MCF 10A (cell line): ENCODE measurements at regions not wholly inside any gene's neighbourhood (a gene's known extent, or its start where the extent isn't known, plus 50 kb on each side); places are given as distances from the start of the nearest gene placed in this dataset.

ENCODE experiments used
- BruUV-seq: library from RNA; stranded (reverse); fragments of 400-500 nt; replicated peaks from 2 replicates; lab custom pipeline; 2021; lab: Mats Ljungman, UMichigan
- CTCF ChIA-PET: fragments of 300-600 bp; sonication (Branson Sonifier 250); formaldehyde crosslinking; extraction: SDS; loops from one replicate; lab custom pipeline; 2021; ENCODE audit warnings: antibody characterized with exemption, inconsistent platforms; lab: Yijun Ruan, JAX
- POLR2A ChIA-PET: fragments of 300-600, 350-650 bp; sonication (Branson Sonifier 250); formaldehyde crosslinking; extraction: SDS; loops from one replicate; lab custom pipeline; 2020; ENCODE audit warnings: antibody characterized with exemption, inconsistent platforms; lab: Yijun Ruan, JAX
- DNase-seq: peaks from one replicate; pipeline ENCODE4 v3.0.0-alpha.2; 2018; ENCODE audit not compliant: unreplicated experiment
- H3K27ac Mint-ChIP-seq: one replicate; pipeline ENCODE4 v1.8.0; 2022; ENCODE audit warnings: mild to moderate bottlenecking, low read depth, mixed read lengths; ENCODE audit not compliant: unreplicated experiment
- H3K27me3 Mint-ChIP-seq: one replicate; pipeline ENCODE4 v1.8.0; 2022; ENCODE audit warnings: mixed read lengths; ENCODE audit not compliant: insufficient read depth, unreplicated experiment
- H3K36me3 Mint-ChIP-seq: one replicate; pipeline ENCODE4 v1.8.0; 2022; ENCODE audit warnings: mild to moderate bottlenecking, moderate library complexity, mixed read lengths; ENCODE audit not compliant: insufficient read depth, unreplicated experiment
- H3K4me1 Mint-ChIP-seq: one replicate; pipeline ENCODE4 v1.8.0; 2022; ENCODE audit warnings: mixed read lengths; ENCODE audit not compliant: insufficient read depth, unreplicated experiment
- H3K4me3 Mint-ChIP-seq: one replicate; pipeline ENCODE4 v1.8.0; 2022; ENCODE audit warnings: mild to moderate bottlenecking, moderate library complexity, mixed read lengths; ENCODE audit not compliant: unreplicated experiment
- H3K9me3 Mint-ChIP-seq: one replicate; pipeline ENCODE4 v1.8.0; 2022; ENCODE audit warnings: mixed read lengths; ENCODE audit not compliant: unreplicated experiment
- intact Hi-C: fragments of 100-400 bp; cut with micrococcal nuclease; formaldehyde crosslinking; loops from 2 replicates; pipeline ENCODE4 v1.14.1; 2022
- TF ChIP-seq, protein P1 (sequence below): fragments of 200-600 bp; IDR thresholded peaks from one replicate; pipeline ENCODE4 v1.8.0; 2022; ENCODE audit warnings: antibody characterized with exemption, mild to moderate bottlenecking; ENCODE audit not compliant: unreplicated experiment

DNA sequence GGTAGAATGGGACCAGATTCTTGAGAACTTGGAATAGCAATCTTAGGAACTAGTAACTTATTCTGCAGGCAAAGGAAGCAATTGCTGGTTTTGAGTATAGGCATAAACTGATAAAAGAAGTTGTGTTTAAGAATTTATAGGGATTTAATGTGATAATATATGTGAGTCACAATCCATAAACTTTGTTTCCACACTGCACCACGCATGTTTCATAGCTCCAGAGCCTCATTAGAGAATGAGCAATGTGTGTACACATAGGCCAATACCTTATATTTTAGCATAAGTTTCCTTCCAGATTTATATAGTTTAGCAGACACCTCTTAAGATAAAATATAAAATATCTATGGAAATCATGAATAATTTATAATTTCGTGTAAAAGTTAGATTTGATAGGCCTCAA lies 175.5 kb upstream of the SEMA3A start:
- no TSS peak for BruUV-seq
- Mint-ChIP-seq H3K9me3 (no peaks in the 10 kb centered on the region), H3K27ac (no peak overlapping the region), H3K27me3 (no peaks in the 10 kb centered on the region), H3K36me3 (no peaks in the 10 kb centered on the region), H3K4me1 (peaks cover 10% of the 10 kb centered on the region), H3K4me3 (no peak overlapping the region)
- ChIA-PET CTCF (no interaction called here), POLR2A (interaction anchor here (0.7 kb wide), 1 partner anchor 15 kb away, joined by 3 read pairs; no protein-coding TSS in a partner anchor)
- TF ChIP-seq, protein P1, sequence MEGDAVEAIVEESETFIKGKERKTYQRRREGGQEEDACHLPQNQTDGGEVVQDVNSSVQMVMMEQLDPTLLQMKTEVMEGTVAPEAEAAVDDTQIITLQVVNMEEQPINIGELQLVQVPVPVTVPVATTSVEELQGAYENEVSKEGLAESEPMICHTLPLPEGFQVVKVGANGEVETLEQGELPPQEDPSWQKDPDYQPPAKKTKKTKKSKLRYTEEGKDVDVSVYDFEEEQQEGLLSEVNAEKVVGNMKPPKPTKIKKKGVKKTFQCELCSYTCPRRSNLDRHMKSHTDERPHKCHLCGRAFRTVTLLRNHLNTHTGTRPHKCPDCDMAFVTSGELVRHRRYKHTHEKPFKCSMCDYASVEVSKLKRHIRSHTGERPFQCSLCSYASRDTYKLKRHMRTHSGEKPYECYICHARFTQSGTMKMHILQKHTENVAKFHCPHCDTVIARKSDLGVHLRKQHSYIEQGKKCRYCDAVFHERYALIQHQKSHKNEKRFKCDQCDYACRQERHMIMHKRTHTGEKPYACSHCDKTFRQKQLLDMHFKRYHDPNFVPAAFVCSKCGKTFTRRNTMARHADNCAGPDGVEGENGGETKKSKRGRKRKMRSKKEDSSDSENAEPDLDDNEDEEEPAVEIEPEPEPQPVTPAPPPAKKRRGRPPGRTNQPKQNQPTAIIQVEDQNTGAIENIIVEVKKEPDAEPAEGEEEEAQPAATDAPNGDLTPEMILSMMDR = no peak
- no peak for DNase-seq
- intact Hi-C loops = no loop called here

- BruUV-seq = no TSS peak
- no peaks in the 10 kb centered on the region for H3K9me3 Mint-ChIP-seq
- CTCF ChIA-PET = no interaction called here
- POLR2A ChIA-PET = no interaction called here
- peaks cover 16% of the 10 kb centered on the region for H3K4me1 Mint-ChIP-seq
- no peak overlapping the region for H3K27ac Mint-ChIP-seq
- no peak overlapping the region for H3K4me3 Mint-ChIP-seq
- TF ChIP-seq, protein P1 = no peak
- H3K36me3 Mint-ChIP-seq = no peaks in the 10 kb centered on the region
- intact Hi-C loops = no loop called here
- H3K27me3 Mint-ChIP-seq = no peaks in the 10 kb centered on the region
- no peak for DNase-seq
Observed at GRCh38 chr7:84368122-84368521, 173.5 kb upstream of the SEMA3A start.

- no TSS peak for BruUV-seq
Observed at GRCh38 chr7:84364708-84365107, 170.1 kb upstream of the SEMA3A start.

DNA sequence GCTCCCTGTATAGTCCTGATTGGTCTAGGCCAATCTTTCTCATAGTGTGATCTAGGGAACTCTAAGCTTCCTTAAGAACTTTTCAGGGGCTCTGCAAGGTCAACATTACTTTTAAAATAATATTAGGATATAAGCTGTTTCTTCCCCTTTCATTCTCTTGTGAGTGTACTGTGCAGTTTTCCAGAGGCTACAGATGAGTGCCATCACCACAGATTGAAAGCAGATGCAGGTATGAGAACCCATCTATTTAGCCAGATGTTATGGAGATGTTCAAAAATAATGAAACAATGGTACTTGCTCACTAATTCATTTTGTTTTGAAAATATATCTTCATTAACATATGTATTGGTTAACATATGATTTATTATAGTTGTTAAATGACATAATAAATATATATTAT lies 169.2 kb upstream of the SEMA3A start:
- peaks cover 6% of the 10 kb centered on the region for H3K4me1 Mint-ChIP-seq
- H3K27me3 Mint-ChIP-seq = no peaks in the 10 kb centered on the region
- POLR2A ChIA-PET = no interaction called here
- H3K27ac Mint-ChIP-seq = no peak overlapping the region
- H3K4me3 Mint-ChIP-seq = no peak overlapping the region
- H3K9me3 Mint-ChIP-seq = no peaks in the 10 kb centered on the region
- TF ChIP-seq, protein P1 = no peak
- CTCF ChIA-PET = no interaction called here
- H3K36me3 Mint-ChIP-seq = no peaks in the 10 kb centered on the region
- DNase-seq = no peak
- intact Hi-C loops = no loop called here
- BruUV-seq = no TSS peak

More at GRCh38 chr7:84364708-84365107, 170.1 kb upstream of the SEMA3A start:
- CTCF ChIA-PET = no interaction called here
- H3K27ac Mint-ChIP-seq = no peak overlapping the region
- H3K36me3 Mint-ChIP-seq = no peaks in the 10 kb centered on the region
- H3K27me3 Mint-ChIP-seq = no peaks in the 10 kb centered on the region
- DNase-seq = no peak
- H3K4me1 Mint-ChIP-seq = peaks cover 6% of the 10 kb centered on the region
- H3K4me3 Mint-ChIP-seq = no peak overlapping the region
- intact Hi-C loops = no loop called here
- TF ChIP-seq, protein P1 = no peak
- no peaks in the 10 kb centered on the region for H3K9me3 Mint-ChIP-seq
- POLR2A ChIA-PET = no interaction called here
